Tibial nerve (tissue), 4 donors: ENCODE measurements at regions not wholly inside any gene's neighbourhood (a gene's known extent, or its start where the extent isn't known, plus 50 kb on each side); places are given as distances from the start of the nearest gene placed in this dataset.

Source experiments
- DNase-seq, 2 donors: peaks; one replicate each; pipeline ENCODE4 v3.0.0-alpha.2; 2019; ENCODE audit warnings: low spot score in 2 of 2
- H3K27ac ChIP-seq, 4 donors: fragments of 200-600 bp; sonication (generic) in 3 of 4; one replicate each; pipeline ENCODE4 v1.5.1; 2017 to 2019; ENCODE audit warnings: mild to moderate bottlenecking in 1 of 4
- H3K27me3 ChIP-seq, 2 donors: fragments of 200-600 bp; sonication (generic) in 1 of 2; one replicate each; pipeline versions ENCODE4 v1.5.1 to v1.6.0; 2017 to 2019
- H3K36me3 ChIP-seq, 3 donors: fragments of 200-600 bp; sonication (generic); one replicate each; pipeline ENCODE4 v1.5.1; 2018 to 2019
- H3K4me1 ChIP-seq, 4 donors: fragments of 200-600 bp; sonication (generic) in 3 of 4; one replicate each; pipeline ENCODE4 v1.5.1; 2017 to 2019
- H3K4me3 ChIP-seq, 4 donors: fragments of 200-600 bp; sonication (generic) in 3 of 4; one replicate each; pipeline ENCODE4 v1.5.1; 2017 to 2019; ENCODE audit warnings: mild to moderate bottlenecking in 1 of 4, moderate library complexity in 1 of 4
- H3K9me3 ChIP-seq, 4 donors: fragments of 200-600 bp; sonication (generic) in 3 of 4; one replicate each; pipeline ENCODE4 v1.5.1; 2017 to 2019
- CTCF ChIP-seq, 5 experiments: fragments of 200-600 bp in 3 of 5; fragments of 450-650 bp in 2 of 5; sonication (generic) in 3 of 5; IDR thresholded peaks; one replicate each; pipeline ENCODE4 v1.5.1; 2016 to 2019; ENCODE audit warnings: antibody characterized with exemption in 5 of 5, mild to moderate bottlenecking in 3 of 5, moderate library complexity in 2 of 5
- EP300 ChIP-seq, 2 donors: sonication (generic); formaldehyde crosslinking; IDR thresholded peaks; one replicate each; pipeline ENCODE4 v1.6.1; 2017; ENCODE audit warnings: antibody characterized with exemption in 2 of 2, mild to moderate bottlenecking in 1 of 2
- POLR2A ChIP-seq, 2 donors: fragments of 450-650 bp; IDR thresholded peaks; one replicate each; pipeline ENCODE4 v1.6.1; 2017; ENCODE audit warnings: antibody characterized with exemption in 2 of 2, mild to moderate bottlenecking in 2 of 2, moderate library complexity in 2 of 2
- WGBS, 2 donors: methylation state at CpG; one replicate each; pipeline ENCODE4 v1.1.5; 2018; 5-methylcytosine and 5-hydroxymethylcytosine counted together

- no peak for DNase-seq
- peaks cover 0 to 15% (median 6%) of the 10 kb centered on the region in 4 donors for H3K4me1 ChIP-seq
- no peaks in the 10 kb centered on the region for H3K9me3 ChIP-seq
- WGBS, 2 donors = 94% methylated on average over 2 of the region's 2 CpGs
- TF ChIP-seq EP300 (IDR thresholded peaks at IDR 0.05) = no peak
- no peak for TF ChIP-seq CTCF (IDR thresholded peaks at IDR 0.05)
- no peak for TF ChIP-seq POLR2A (IDR thresholded peaks at IDR 0.05)
- H3K4me3 ChIP-seq = no peak overlapping the region
- no peak overlapping the region for H3K27ac ChIP-seq
- no peaks in the 10 kb centered on the region for H3K36me3 ChIP-seq
- H3K27me3 ChIP-seq = no peaks in the 10 kb centered on the region
Measured at GRCh38 chr2:144595279-144595678, 75.4 kb upstream of the ZEB2 start.

GRCh38 chr2:144593803-144594202 lies 73.9 kb upstream of the ZEB2 start:
- H3K36me3 ChIP-seq = no peaks in the 10 kb centered on the region
- TF ChIP-seq CTCF (IDR thresholded peaks at IDR 0.05) (no peak), POLR2A (IDR thresholded peaks at IDR 0.05) (no peak), EP300 (IDR thresholded peaks at IDR 0.05) (no peak)
- no peak overlapping the region for H3K27ac ChIP-seq
- H3K4me1 ChIP-seq = peaks cover 0 to 15% (median 6%) of the 10 kb centered on the region in 4 donors
- WGBS, 2 donors = 68 to 82% methylated on average over 2 of the region's 2 CpGs
- no peak for DNase-seq
- no peaks in the 10 kb centered on the region for H3K9me3 ChIP-seq
- H3K4me3 ChIP-seq = no peak overlapping the region
- no peaks in the 10 kb centered on the region for H3K27me3 ChIP-seq

- H3K4me1 ChIP-seq = peaks cover 0 to 15% (median 6%) of the 10 kb centered on the region in 4 donors
- H3K9me3 ChIP-seq = no peaks in the 10 kb centered on the region
- no peak for TF ChIP-seq CTCF (IDR thresholded peaks at IDR 0.05)
- TF ChIP-seq EP300 (IDR thresholded peaks at IDR 0.05) = no peak
- no peak for TF ChIP-seq POLR2A (IDR thresholded peaks at IDR 0.05)
- 63 to 65% methylated on average over 8 of the region's 8 CpGs for WGBS, 2 donors
- DNase-seq = no peak
- no peaks in the 10 kb centered on the region for H3K27me3 ChIP-seq
- H3K36me3 ChIP-seq = no peaks in the 10 kb centered on the region
- H3K27ac ChIP-seq = no peak overlapping the region
- H3K4me3 ChIP-seq = no peak overlapping the region
Measured at GRCh38 chr2:144592500-144593256, 72.8 kb upstream of the ZEB2 start.

- no peaks in the 10 kb centered on the region for H3K36me3 ChIP-seq
- no peak for DNase-seq
- TF ChIP-seq EP300 (IDR thresholded peaks at IDR 0.05) = no peak
- no peak overlapping the region for H3K4me3 ChIP-seq
- no peaks in the 10 kb centered on the region for H3K27me3 ChIP-seq
- WGBS, 2 donors = 80 to 95% methylated on average over 1 of the region's 1 CpG
- H3K4me1 ChIP-seq = peaks cover 0 to 11% (median 3%) of the 10 kb centered on the region in 4 donors
- no peak overlapping the region for H3K27ac ChIP-seq
- H3K9me3 ChIP-seq = no peaks in the 10 kb centered on the region
Measured at GRCh38 chr2:144587306-144587705, 67.4 kb upstream of the ZEB2 start.

- DNase-seq = no peak
- H3K27me3 ChIP-seq = no peaks in the 10 kb centered on the region
- H3K27ac ChIP-seq = no peak overlapping the region
- WGBS, 2 donors = 82 to 84% methylated on average over 2 of the region's 2 CpGs
- H3K9me3 ChIP-seq = no peaks in the 10 kb centered on the region
- TF ChIP-seq EP300 (IDR thresholded peaks at IDR 0.05) (no peak), CTCF (IDR thresholded peaks at IDR 0.05) (no peak), POLR2A (IDR thresholded peaks at IDR 0.05) (no peak)
- peaks cover 0 to 19% (median 6%) of the 10 kb centered on the region in 4 donors for H3K4me1 ChIP-seq
- H3K36me3 ChIP-seq = no peaks in the 10 kb centered on the region
- H3K4me3 ChIP-seq = no peak overlapping the region
Measured at GRCh38 chr2:144586476-144586875, 66.6 kb upstream of the ZEB2 start.
